H9 (cell line): ENCODE measurements at regions not wholly inside any gene's neighbourhood (a gene's known extent, or its start where the extent isn't known, plus 50 kb on each side); places are given as distances from the start of the nearest gene placed in this dataset.

Experiments used
- DNase-seq: peaks from one replicate; pipeline ENCODE4 v3.0.0-alpha.2; 2017
- H2AFZ ChIP-seq: one replicate; pipeline ENCODE4 v1.6.1; 2013; ENCODE audit warnings: mild to moderate bottlenecking, low read length, control low read depth, moderate library complexity
- H2AK5ac ChIP-seq: 2 replicates; pipeline ENCODE4 v1.6.1; 2013; ENCODE audit warnings: low read length, control low read depth, mixed read lengths; ENCODE audit not compliant: insufficient read length
- H2BK120ac ChIP-seq: one replicate; pipeline ENCODE4 v1.6.1; 2013; ENCODE audit warnings: low read depth, mild to moderate bottlenecking, low read length, control low read depth, inconsistent platforms; ENCODE audit not compliant: poor library complexity, severe bottlenecking
- H2BK12ac ChIP-seq: 2 replicates; pipeline ENCODE4 v1.6.1; 2013; ENCODE audit warnings: low read length, control low read depth, mixed read lengths, low read depth; ENCODE audit not compliant: insufficient read length
- H2BK15ac ChIP-seq: 2 replicates; pipeline ENCODE4 v1.6.1; 2013; ENCODE audit warnings: low read depth, low read length, control low read depth
- H2BK20ac ChIP-seq: one replicate; pipeline ENCODE4 v1.6.1; 2013; ENCODE audit warnings: low read depth, mild to moderate bottlenecking, low read length, control low read depth, inconsistent platforms; ENCODE audit not compliant: poor library complexity, severe bottlenecking
- H2BK5ac ChIP-seq: 2 replicates; pipeline ENCODE4 v1.6.1; 2013; ENCODE audit warnings: low read length, control low read depth, mixed read lengths; ENCODE audit not compliant: insufficient read length
- H3K14ac ChIP-seq: 2 replicates; pipeline ENCODE4 v1.6.1; 2013; ENCODE audit warnings: low read length, control low read depth; ENCODE audit not compliant: insufficient read depth
- H3K18ac ChIP-seq: 2 replicates; pipeline ENCODE4 v1.6.1; 2013; ENCODE audit warnings: low read depth, mild to moderate bottlenecking, mixed read lengths, low read length, control low read depth; ENCODE audit not compliant: insufficient read length
- H3K23ac ChIP-seq: 2 replicates; pipeline ENCODE4 v1.6.1; 2013; ENCODE audit warnings: low read length, control low read depth, mixed read lengths, low read depth; ENCODE audit not compliant: insufficient read length
- H3K23me2 ChIP-seq: 2 replicates; pipeline ENCODE4 v1.6.1; 2013; ENCODE audit warnings: low read depth, mild to moderate bottlenecking, mixed read lengths, low read length, control low read depth; ENCODE audit not compliant: insufficient read length, poor library complexity, severe bottlenecking
- H3K27ac ChIP-seq: 2 replicates; pipeline ENCODE4 v1.5.1; 2013; ENCODE audit warnings: low read length, control low read depth, mixed read lengths, low read depth; ENCODE audit not compliant: insufficient read length
- H3K27me3 ChIP-seq: 2 replicates; pipeline ENCODE4 v1.6.1; 2013; ENCODE audit warnings: low read length, control low read depth, inconsistent platforms; ENCODE audit not compliant: insufficient read depth
- H3K4ac ChIP-seq: 2 replicates; pipeline ENCODE4 v1.6.1; 2013; ENCODE audit warnings: low read depth, mild to moderate bottlenecking, control low read depth, inconsistent platforms, low read length, moderate library complexity
- H3K4me1 ChIP-seq: 2 replicates; pipeline ENCODE4 v1.6.1; 2013; ENCODE audit warnings: low read length, control low read depth, inconsistent platforms; ENCODE audit not compliant: insufficient read depth
- H3K4me2 ChIP-seq: 2 replicates; pipeline ENCODE4 v1.6.1; 2013; ENCODE audit warnings: low read length, control low read depth, mixed read lengths; ENCODE audit not compliant: insufficient read length, insufficient read depth
- H3K56ac ChIP-seq: 2 replicates; pipeline ENCODE4 v1.6.1; 2013; ENCODE audit warnings: low read depth, mild to moderate bottlenecking, mixed read lengths, low read length, control low read depth; ENCODE audit not compliant: insufficient read length
- H3K79me1 ChIP-seq: 2 replicates; pipeline ENCODE4 v1.6.1; 2013; ENCODE audit warnings: low read depth, mild to moderate bottlenecking, moderate library complexity, low read length, control low read depth, inconsistent platforms; ENCODE audit not compliant: insufficient read depth, poor library complexity, severe bottlenecking
- H3K79me2 ChIP-seq: 2 replicates; pipeline ENCODE4 v1.6.1; 2013; ENCODE audit warnings: low read length, control low read depth, inconsistent platforms; ENCODE audit not compliant: insufficient read depth
- H3K9ac ChIP-seq: 2 replicates; pipeline ENCODE4 v1.6.1; 2013; ENCODE audit warnings: low read length, control low read depth, mixed read lengths; ENCODE audit not compliant: insufficient read length; ENCODE audit errors: extremely low read depth
- H3K9me3 ChIP-seq: one replicate; pipeline ENCODE4 v1.6.1; 2013; ENCODE audit warnings: low read depth, low read length, inconsistent platforms; ENCODE audit not compliant: control insufficient read depth
- H3T11ph ChIP-seq: one replicate; pipeline ENCODE4 v1.6.1; 2013; ENCODE audit warnings: mild to moderate bottlenecking, low read length, control low read depth, inconsistent platforms
- H4K20me1 ChIP-seq: one replicate; pipeline ENCODE4 v1.6.1; 2013; ENCODE audit not compliant: control insufficient read depth, insufficient read length, insufficient read depth
- H4K5ac ChIP-seq: 2 replicates; pipeline ENCODE4 v1.6.1; 2013; ENCODE audit warnings: low read depth, mild to moderate bottlenecking, mixed read lengths, low read length, control low read depth; ENCODE audit not compliant: insufficient read length
- H4K8ac ChIP-seq: replicated peaks from 2 replicates; pipeline ENCODE4 v1.6.1; 2013; ENCODE audit warnings: low read length, control low read depth, mixed read lengths, low read depth; ENCODE audit not compliant: insufficient read length
- H4K91ac ChIP-seq: 2 replicates; pipeline ENCODE4 v1.6.1; 2013; ENCODE audit warnings: low read depth, mild to moderate bottlenecking, moderate library complexity, mixed read lengths, low read length, control low read depth; ENCODE audit not compliant: insufficient read length
- H3K27ac Mint-ChIP-seq, 3 experiments: 2 replicates in 2 of 3; 3 replicates in 1 of 3; pipeline ENCODE4 v1.8.0; 2020 to 2021; ENCODE audit warnings: mixed read lengths in 3 of 3, mild to moderate bottlenecking in 1 of 3, moderate library complexity in 1 of 3
- H3K27me3 Mint-ChIP-seq: 2 replicates; pipeline ENCODE4 v1.8.0; 2021; ENCODE audit warnings: low read depth, mild to moderate bottlenecking, moderate library complexity, mixed read lengths
- H3K36me3 Mint-ChIP-seq, 3 experiments: 2 replicates in 2 of 3; 3 replicates in 1 of 3; pipeline ENCODE4 v1.8.0; 2020 to 2021; ENCODE audit warnings: low read depth in 3 of 3, mixed read lengths in 3 of 3; ENCODE audit not compliant: insufficient read depth in 1 of 3
- H3K4me1 Mint-ChIP-seq, 2 experiments: 2 replicates each; pipeline ENCODE4 v1.8.0; 2020; ENCODE audit warnings: mixed read lengths in 2 of 2
- H3K4me3 Mint-ChIP-seq, 2 experiments: 2 replicates in 1 of 2; 3 replicates in 1 of 2; pipeline ENCODE4 v1.8.0; 2020 to 2021; ENCODE audit warnings: mild to moderate bottlenecking in 2 of 2, mixed read lengths in 2 of 2, moderate library complexity in 1 of 2
- H3K9me3 Mint-ChIP-seq, 2 experiments: 2 replicates in 1 of 2; 3 replicates in 1 of 2; pipeline ENCODE4 v1.8.0; 2020; ENCODE audit warnings: mild to moderate bottlenecking in 2 of 2, mixed read lengths in 2 of 2, moderate library complexity in 1 of 2
- WGBS: extraction: QIAGEN DNeasy Blood & Tissue Kit; methylation state at CpG from one replicate; pipeline ENCODE4 v1.1.7; 2013; ENCODE audit warnings: missing lambda C conversion rate, low lambda C conversion rate, mixed read lengths; ENCODE audit not compliant: insufficient read length; ENCODE audit errors: extremely low coverage; 5-methylcytosine and 5-hydroxymethylcytosine counted together
- TF ChIP-seq, protein P1 (sequence below): fragments of 200-600 bp; sonication (generic); conservative IDR thresholded peaks from 3 replicates; pipeline ENCODE4 v1.8.0; 2021; ENCODE audit warnings: antibody characterized with exemption, mild to moderate bottlenecking

DNA sequence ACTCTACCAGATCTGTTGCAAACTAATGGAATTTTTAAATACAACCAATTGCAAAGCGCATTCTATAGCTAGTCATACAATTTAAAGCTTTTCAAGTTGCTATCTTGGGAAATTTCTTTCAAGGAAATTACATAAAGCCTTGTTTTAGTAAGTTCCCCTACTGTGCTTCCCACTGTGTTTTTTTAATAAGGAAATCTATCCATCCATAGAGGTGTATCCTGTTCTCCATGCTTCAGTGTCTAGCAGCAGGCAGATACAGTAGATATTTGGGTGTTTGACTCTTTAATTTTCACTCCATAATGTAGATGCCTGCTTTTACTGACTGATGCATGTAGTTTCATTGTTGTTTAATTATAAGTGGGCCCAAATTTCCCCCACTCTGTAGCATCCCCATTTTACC, 171.6 kb upstream of the POU3F4 start:
- Mint-ChIP-seq H3K27ac (no peak overlapping the region), H3K36me3 (peaks cover 0 to 2% (median 0%) of the 10 kb centered on the region in 3 experiments; a peak in 1 of 7 replicates), H3K27me3 (no peaks in the 10 kb centered on the region), H3K9me3 (peaks cover 26 to 29% of the 10 kb centered on the region in 2 experiments), H3K4me1 (peaks cover 4 to 5% of the 10 kb centered on the region in 2 experiments; a peak in 2 of 4 replicates), H3K4me3 (no peak overlapping the region)
- Histone ChIP-seq H2BK120ac (no peak overlapping the region), H3K4me2 (no peak overlapping the region), H4K5ac (no peak overlapping the region), H3K9ac (no peak overlapping the region), H3K79me2 (no peaks in the 10 kb centered on the region), H4K20me1 (no peaks in the 10 kb centered on the region), H3K27me3 (no peaks in the 10 kb centered on the region), H3K18ac (no peak overlapping the region), H3K9me3 (no peaks in the 10 kb centered on the region), H3T11ph (no peak overlapping the region), H2BK12ac (no peak overlapping the region), H2BK20ac (no peak overlapping the region), H4K8ac (no peak overlapping the region), H2AFZ (no peak overlapping the region), H3K23me2 (no peaks in the 10 kb centered on the region), H3K23ac (no peak overlapping the region), H3K56ac (no peak overlapping the region), H4K91ac (no peak overlapping the region), H2BK5ac (no peak overlapping the region), H2AK5ac (no peak overlapping the region), H2BK15ac (no peak overlapping the region), H3K27ac (no peak overlapping the region), H3K79me1 (no peaks in the 10 kb centered on the region), H3K14ac (no peak overlapping the region), H3K4me1 (no peaks in the 10 kb centered on the region), H3K4ac (no peak overlapping the region)
- DNase-seq: no peak
- TF ChIP-seq, protein P1, sequence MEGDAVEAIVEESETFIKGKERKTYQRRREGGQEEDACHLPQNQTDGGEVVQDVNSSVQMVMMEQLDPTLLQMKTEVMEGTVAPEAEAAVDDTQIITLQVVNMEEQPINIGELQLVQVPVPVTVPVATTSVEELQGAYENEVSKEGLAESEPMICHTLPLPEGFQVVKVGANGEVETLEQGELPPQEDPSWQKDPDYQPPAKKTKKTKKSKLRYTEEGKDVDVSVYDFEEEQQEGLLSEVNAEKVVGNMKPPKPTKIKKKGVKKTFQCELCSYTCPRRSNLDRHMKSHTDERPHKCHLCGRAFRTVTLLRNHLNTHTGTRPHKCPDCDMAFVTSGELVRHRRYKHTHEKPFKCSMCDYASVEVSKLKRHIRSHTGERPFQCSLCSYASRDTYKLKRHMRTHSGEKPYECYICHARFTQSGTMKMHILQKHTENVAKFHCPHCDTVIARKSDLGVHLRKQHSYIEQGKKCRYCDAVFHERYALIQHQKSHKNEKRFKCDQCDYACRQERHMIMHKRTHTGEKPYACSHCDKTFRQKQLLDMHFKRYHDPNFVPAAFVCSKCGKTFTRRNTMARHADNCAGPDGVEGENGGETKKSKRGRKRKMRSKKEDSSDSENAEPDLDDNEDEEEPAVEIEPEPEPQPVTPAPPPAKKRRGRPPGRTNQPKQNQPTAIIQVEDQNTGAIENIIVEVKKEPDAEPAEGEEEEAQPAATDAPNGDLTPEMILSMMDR: no peak
- no CpG with 5 or more reads among the region's 1 CpG for WGBS
